ENCODE measurements at regions not wholly inside any gene's neighbourhood (a gene's known extent, or its start where the extent isn't known, plus 50 kb on each side); places are given as distances from the start of the nearest gene placed in this dataset.

GRCh38 chr7:156511426-156511825 is 129.1 kb upstream of the RNF32 start:
- TF ChIP-seq EZH2 (IDR thresholded peaks at IDR 0.05; ENCODE audit: insufficient read depth, poor library complexity, severe bottlenecking), result no peak
- TF ChIP-seq EZH2phosphoT487 (IDR thresholded peaks at IDR 0.05; ENCODE audit: insufficient read depth, low read depth), result no peak

Data from GM23248 (cell line).